Heart left ventricle (tissue), 13 donors: ENCODE measurements at regions not wholly inside any gene's neighbourhood (a gene's known extent, or its start where the extent isn't known, plus 50 kb on each side); places are given as distances from the start of the nearest gene placed in this dataset.

Source experiments
- POLR2A ChIP-seq, 2 donors: fragments of 450-650 bp; IDR thresholded peaks; one replicate each; pipeline ENCODE4 v1.6.1; 2017; ENCODE audit warnings: antibody characterized with exemption in 2 of 2, mild to moderate bottlenecking in 2 of 2, moderate library complexity in 2 of 2
- TF ChIP-seq, protein P1 (sequence below), 12 donors: fragments of 200-600 bp; sonication (generic) in 4 of 12; IDR thresholded peaks; one replicate each; pipeline versions ENCODE4 v1.5.0 to v1.8.0; 2018 to 2022; ENCODE audit warnings: antibody characterized with exemption in 12 of 12, mild to moderate bottlenecking in 5 of 12
- donor health status: ischemic (EF 13 %, LVEDD 7.1; RV severe dilation, severe dysfunction).
- donor health status: DM: no; HTN: yes; CAD: no.
- donor health status: DM: no; HTN: no; CAD: no.
- donor health status: ischemic (EF 25% LVEDD 6.9; RV normal size, moderate dysfunction).
- donor health status: ischemic (EF 25% LVEDD 5.7; RV mildly dilated, moderate dysfunction).
- donor health status: ischemic (EF 35%, LVEDD 5.7; RV mildly dilated, moderate dysfunction).
- donor health status: nonischemic (EF 11% LVEDD 7.7; RV severe dilation, severe dysfunction).
- donor health status: DM: yes; HTN: yes; CAD: no.
- donor health status: PGD.
- donor health status: ischemic (EF 29% LVEDD 5.4; RV normal size, mild dysfunction).
- donor health status: nonischemic (EF 23%, LVEDD 6.1; RV moderate dilation, normal function).

GRCh38 chr12:84554199-84554723 lies 358.3 kb downstream of the SLC6A15 start:
- TF ChIP-seq, protein P1, sequence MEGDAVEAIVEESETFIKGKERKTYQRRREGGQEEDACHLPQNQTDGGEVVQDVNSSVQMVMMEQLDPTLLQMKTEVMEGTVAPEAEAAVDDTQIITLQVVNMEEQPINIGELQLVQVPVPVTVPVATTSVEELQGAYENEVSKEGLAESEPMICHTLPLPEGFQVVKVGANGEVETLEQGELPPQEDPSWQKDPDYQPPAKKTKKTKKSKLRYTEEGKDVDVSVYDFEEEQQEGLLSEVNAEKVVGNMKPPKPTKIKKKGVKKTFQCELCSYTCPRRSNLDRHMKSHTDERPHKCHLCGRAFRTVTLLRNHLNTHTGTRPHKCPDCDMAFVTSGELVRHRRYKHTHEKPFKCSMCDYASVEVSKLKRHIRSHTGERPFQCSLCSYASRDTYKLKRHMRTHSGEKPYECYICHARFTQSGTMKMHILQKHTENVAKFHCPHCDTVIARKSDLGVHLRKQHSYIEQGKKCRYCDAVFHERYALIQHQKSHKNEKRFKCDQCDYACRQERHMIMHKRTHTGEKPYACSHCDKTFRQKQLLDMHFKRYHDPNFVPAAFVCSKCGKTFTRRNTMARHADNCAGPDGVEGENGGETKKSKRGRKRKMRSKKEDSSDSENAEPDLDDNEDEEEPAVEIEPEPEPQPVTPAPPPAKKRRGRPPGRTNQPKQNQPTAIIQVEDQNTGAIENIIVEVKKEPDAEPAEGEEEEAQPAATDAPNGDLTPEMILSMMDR (IDR thresholded peaks at IDR 0.05), result no peak
- TF ChIP-seq POLR2A (IDR thresholded peaks at IDR 0.05), result no peak
